ENCODE measurements at regions not wholly inside any gene's neighbourhood (a gene's known extent, or its start where the extent isn't known, plus 50 kb on each side); places are given as distances from the start of the nearest gene placed in this dataset.

- no peak for TF ChIP-seq CTCF (IDR thresholded peaks at IDR 0.05)
- TF ChIP-seq POLR2A (IDR thresholded peaks at IDR 0.05), result no peak
Measured at GRCh38 chr10:110379831-110380230, 75.1 kb upstream of the SMNDC1 start.
